Astrocyte of the cerebellum (primary cell): ENCODE measurements at regions not wholly inside any gene's neighbourhood (a gene's known extent, or its start where the extent isn't known, plus 50 kb on each side); places are given as distances from the start of the nearest gene placed in this dataset.
"Not testable (repeated sequence)": the region's sequence is repeated elsewhere in the genome, so short reads cannot be mapped to it uniquely, and the experiment has no call there.

Source experiments
- DNase-seq: peaks from one replicate; pipeline ENCODE4 v3.0.0-alpha.2; 2011; ENCODE audit warnings: low read depth
- H3K4me3 ChIP-seq: 2 replicates; pipeline ENCODE4 v1.5.1; 2011; ENCODE audit warnings: mild to moderate bottlenecking, low read depth, low read length, moderate library complexity
- in situ Hi-C: cut with HindIII; loops from 2 replicates; pipeline ENCODE4 v1.10.0; 2017; ENCODE audit warnings: low sequenced_read_pairs

DNA sequence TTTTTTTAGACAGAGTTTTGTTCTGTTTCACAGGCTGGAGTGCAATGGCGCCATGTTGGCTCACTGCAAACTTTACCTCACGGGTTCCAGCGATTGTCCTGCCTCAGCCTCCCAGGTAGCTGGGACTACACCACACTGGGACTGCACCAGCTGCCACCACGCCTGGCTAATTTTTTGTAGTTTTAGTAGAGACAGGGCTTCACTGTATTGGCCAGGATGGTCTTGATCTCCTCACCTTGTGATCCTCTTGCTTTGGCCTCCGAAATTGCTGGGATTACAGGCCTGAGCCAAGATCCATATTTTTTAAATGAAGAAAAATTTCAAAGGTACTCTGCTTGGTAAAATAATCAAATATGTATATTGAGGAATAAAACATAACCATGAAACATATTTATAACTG is 195.8 kb upstream of the TPTE start:
- in situ Hi-C loops, H3K4me3 ChIP-seq, DNase-seq: not testable (repeated sequence)

DNA sequence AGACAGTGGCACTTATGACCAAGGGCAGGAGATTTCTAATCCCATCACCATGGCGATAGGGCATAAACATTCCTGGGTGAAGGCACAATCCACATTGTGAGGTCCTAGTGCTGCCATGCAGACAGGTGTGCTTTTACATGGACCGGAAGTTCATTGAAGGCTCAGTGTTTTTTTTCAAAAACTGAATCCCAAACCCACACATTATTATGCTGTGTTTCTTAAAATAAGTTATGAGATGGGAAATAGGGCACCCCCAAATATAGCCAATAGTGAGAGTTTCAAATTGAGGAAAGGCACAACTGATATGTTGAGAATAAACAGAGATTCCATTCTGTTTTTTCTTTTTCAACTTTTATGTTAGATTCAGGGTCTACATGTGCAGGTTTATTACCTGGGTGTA is 195.2 kb upstream of the TPTE start:
- in situ Hi-C loops, DNase-seq: not testable (repeated sequence)

GRCh38 chr21:10328646-10329045 is 192.7 kb upstream of the TPTE start:
- in situ Hi-C loops, H3K4me3 ChIP-seq: not testable (repeated sequence)

More for the DNA sequence above, 195.2 kb upstream of the TPTE start:
- H3K4me3 ChIP-seq: not testable (repeated sequence)

GRCh38 chr21:10330641-10331119 is 190.7 kb upstream of the TPTE start:
- H3K4me3 ChIP-seq, DNase-seq, in situ Hi-C loops: not testable (repeated sequence)

More at GRCh38 chr21:10328646-10329045, 192.7 kb upstream of the TPTE start:
- not testable (repeated sequence) for DNase-seq

DNA sequence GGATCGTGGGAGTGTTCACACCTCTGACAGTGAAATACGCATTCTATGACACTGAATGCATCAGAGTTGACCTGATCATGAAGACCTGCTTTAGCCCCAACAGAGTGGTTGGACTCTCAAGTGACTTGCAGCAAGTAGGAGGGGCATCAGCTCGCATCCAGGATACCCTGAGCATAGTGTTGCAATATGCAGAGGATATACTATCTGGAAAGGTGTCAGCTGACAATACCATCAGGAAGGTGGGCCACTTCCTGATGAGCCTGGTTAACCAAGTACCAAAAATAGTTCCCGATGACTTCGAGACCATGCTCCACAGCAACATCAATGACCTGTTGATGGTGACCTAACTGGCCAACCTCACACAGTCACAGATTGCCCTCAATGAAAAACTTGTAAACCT is 190.2 kb upstream of the TPTE start:
- in situ Hi-C loops, DNase-seq, H3K4me3 ChIP-seq: not testable (repeated sequence)

DNA sequence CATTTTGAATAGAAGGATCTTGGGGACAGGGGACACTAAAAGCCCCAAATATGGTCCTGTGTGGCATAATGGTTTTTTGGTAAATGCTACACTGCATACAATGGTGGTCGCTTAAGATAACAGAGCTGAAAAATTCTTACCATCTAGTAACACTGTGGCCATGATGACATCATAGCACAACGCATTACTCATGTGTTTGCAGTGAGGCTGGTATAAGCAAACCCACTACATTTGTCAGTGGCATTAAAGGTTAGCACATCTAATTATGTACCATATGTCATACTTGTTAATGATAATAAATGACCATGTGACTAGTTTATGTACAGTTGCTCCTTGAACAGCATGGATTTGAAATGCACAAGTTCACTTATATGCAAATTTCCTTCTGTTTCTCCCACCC is 188.4 kb upstream of the TPTE start:
- in situ Hi-C loops, DNase-seq: not testable (repeated sequence)

DNA sequence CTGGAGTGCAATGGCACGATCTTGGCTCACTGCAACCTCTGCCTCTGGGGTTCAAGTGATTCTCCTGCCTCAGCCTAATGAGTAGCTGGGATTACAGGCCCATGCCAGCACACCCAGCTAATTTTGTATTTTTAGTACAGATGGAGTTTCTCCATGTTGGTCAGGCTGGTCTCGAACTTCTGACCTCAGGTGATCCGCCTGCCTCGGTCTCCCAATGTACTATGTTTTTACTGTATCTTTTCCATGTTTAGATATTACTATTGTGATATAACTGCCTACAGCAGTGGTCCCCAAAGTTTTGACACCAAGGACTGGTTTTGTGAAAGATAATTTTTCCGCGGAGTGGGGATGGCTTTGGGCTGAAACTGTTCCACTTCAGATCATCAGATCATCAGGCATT is 187.0 kb upstream of the TPTE start:
- DNase-seq, in situ Hi-C loops, H3K4me3 ChIP-seq: not testable (repeated sequence)

More for the DNA sequence above, 188.4 kb upstream of the TPTE start:
- H3K4me3 ChIP-seq: not testable (repeated sequence)

DNA sequence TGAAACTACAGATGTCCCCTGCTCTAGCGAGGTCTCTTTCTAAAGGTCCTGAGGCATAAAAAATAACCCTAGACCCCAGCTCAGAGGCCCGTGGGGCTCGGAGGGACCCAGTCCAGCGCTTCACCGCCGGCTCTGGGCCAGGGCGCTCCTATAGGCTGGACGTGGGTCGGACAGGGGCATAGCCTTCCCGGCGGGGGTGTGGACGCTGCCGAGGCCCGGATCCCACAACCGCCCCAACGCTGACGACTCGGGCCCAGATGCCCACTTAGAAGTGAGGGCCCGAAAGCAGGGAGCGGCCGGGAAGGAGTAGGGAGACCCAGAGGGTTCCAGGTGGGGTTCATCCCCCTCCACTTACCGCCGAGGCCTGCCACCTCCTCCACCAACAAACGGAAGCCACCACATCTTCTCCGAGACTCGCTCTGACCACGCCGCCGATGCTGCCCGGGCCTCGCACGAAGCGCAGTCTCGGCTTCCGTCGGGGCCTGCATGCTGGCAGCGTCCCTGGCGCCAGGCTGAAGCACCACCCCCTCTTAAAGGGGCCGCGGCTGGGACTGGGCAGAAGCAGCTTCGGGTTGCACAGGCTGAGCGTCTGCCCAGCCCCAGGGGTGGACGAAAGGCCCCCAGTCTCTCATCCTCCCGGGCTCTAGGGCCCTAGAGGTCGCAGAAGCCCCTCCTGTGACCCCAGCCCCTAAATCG is 179.0 kb upstream of the TPTE start:
- in situ Hi-C loops, DNase-seq, H3K4me3 ChIP-seq: not testable (repeated sequence)

DNA sequence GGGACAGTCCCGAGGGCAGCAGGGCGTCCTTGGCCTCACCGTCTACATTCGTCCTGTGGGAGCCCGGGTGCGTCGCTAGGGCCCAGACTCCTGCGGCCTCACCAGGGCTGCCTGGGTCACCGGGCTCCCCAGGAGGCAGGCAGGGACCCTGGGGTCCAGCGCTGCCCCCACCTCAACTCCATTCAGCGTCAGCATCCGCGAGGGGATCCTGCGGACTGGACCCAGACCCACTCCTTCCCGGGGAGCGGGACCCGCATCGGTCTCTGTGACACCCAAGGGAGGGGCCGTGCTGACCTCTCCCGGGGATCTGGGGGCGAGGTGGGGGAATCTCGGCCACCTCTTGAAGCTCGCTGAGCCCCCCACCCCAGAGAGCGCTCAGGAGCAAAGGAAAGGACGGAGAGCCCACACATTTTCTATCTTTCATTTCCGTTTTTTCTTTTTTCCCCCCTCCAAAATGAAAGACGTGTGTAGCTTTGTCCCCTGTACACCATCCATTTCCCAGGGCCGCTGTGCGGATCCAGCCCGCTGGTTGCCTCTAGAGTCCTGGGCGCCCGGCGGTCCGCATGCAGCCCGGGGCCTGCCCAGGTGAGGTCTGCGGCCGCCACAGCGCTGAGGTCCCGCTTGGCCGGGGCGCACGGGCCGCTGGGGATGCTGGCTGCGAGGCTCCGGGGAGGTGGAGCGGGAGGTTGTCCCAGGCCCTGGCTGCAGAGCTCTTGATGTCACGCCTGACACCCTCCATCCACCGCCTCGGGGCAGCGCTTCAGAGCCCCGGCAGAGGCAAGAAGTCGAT is 178.0 kb upstream of the TPTE start:
- DNase-seq, in situ Hi-C loops, H3K4me3 ChIP-seq: not testable (repeated sequence)

GRCh38 chr21:10344266-10344665 is 177.1 kb upstream of the TPTE start:
- DNase-seq, H3K4me3 ChIP-seq, in situ Hi-C loops: not testable (repeated sequence)

DNA sequence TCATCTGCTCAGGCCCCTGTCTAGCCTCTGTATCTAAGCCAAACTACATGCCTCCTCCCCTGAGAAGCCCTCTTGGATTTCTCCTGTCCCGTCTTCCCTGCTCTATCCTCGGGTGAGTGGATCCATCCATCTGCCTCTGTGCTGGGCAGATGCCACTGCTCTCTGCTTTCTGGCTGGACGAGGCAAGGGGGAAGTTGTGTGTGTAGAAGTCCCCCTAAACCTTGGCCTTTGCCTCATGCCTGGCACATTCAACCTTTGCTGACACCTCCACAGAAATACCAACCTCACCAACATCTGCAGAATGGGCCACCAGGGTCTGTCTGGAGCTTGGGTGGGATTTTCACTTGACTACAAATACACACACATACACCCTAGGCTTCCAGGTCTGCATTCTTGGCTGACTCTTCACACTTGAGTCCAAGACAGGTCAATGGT is 176.2 kb upstream of the TPTE start:
- in situ Hi-C loops, DNase-seq, H3K4me3 ChIP-seq: not testable (repeated sequence)

DNA sequence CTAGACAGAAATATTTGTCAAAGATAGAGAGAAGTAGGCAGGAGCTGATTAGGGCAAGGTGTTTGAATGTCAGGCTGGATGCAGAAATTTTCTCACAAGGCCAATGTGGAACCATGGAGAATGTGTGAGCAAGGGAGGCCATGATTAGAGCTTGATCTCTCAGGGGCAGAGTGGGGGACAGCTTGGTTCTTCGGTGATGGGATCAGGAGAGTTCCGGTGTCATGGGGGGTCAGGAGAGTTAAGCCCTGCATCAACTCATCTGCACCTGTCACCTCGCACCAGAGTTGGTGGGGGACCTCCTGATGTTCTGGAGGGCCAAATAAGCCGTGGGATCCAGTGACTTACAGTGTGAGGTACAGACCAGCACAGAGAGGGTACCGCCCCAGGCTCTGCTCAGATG is 175.1 kb upstream of the TPTE start:
- in situ Hi-C loops, H3K4me3 ChIP-seq, DNase-seq: not testable (repeated sequence)

- in situ Hi-C loops, H3K4me3 ChIP-seq, DNase-seq: not testable (repeated sequence)
Observed at GRCh38 chr21:10346933-10347615, 174.3 kb upstream of the TPTE start.

DNA sequence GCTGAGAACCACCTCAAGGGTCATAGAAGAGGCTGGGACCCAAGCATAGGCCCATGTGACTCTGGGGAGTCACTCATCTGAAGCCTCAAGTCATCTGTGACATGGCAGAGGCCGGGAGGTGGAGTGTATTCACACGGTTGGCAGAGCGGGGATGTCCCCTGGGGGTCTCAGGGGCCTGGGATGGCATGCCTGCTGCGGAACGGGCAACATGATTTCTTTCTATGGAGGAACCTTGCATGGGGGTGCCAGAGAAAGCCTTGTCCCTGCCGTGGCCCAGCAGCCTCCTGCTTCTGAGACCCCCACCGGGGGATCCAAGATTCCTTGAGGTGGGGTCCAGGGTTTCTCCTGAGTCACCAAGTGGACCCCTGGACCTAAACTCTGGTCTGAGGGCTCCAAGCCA is 173.7 kb upstream of the TPTE start:
- H3K4me3 ChIP-seq, in situ Hi-C loops, DNase-seq: not testable (repeated sequence)

GRCh38 chr21:10348150-10348549 is 173.2 kb upstream of the TPTE start:
- DNase-seq, H3K4me3 ChIP-seq, in situ Hi-C loops: not testable (repeated sequence)

- in situ Hi-C loops, H3K4me3 ChIP-seq, DNase-seq: not testable (repeated sequence)
Observed at GRCh38 chr21:10354851-10355578, 166.4 kb upstream of the TPTE start.

DNA sequence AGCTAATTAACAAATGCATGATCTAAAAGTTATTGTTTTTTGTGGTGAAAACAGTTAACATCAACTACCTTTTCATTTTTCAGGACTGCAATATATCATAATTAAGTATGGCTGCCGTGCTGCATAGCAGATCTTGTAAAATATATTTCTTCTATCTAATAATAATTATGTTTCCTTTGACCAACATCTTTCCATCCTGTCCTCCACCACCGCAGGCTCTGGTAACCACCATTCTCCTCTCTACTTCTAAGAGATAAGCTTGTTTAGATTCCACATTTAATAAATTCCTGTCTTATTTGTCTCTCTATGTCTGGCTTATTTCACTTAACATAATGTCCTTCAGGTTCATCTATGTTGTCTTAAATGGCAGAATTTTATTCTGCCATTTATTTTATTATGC is 162.3 kb upstream of the TPTE start:
- H3K4me3 ChIP-seq, in situ Hi-C loops, DNase-seq: not testable (repeated sequence)
